Uterus (tissue), 2 donors: ENCODE measurements at regions not wholly inside any gene's neighbourhood (a gene's known extent, or its start where the extent isn't known, plus 50 kb on each side); places are given as distances from the start of the nearest gene placed in this dataset.

Experiments used
- POLR2A ChIP-seq, 2 donors: fragments of 450-650 bp; IDR thresholded peaks; one replicate each; pipeline ENCODE4 v1.6.1; 2016; ENCODE audit warnings: antibody characterized with exemption in 2 of 2, mild to moderate bottlenecking in 1 of 2, moderate library complexity in 1 of 2
- TF ChIP-seq, protein P1 (sequence below), 4 experiments: fragments of 200-600 bp in 2 of 4; fragments of 450-650 bp in 2 of 4; sonication (generic) in 2 of 4; IDR thresholded peaks; one replicate each; pipeline ENCODE4 v1.5.1; 2016 to 2019; ENCODE audit warnings: antibody characterized with exemption in 4 of 4, mild to moderate bottlenecking in 2 of 4, moderate library complexity in 1 of 4

DNA sequence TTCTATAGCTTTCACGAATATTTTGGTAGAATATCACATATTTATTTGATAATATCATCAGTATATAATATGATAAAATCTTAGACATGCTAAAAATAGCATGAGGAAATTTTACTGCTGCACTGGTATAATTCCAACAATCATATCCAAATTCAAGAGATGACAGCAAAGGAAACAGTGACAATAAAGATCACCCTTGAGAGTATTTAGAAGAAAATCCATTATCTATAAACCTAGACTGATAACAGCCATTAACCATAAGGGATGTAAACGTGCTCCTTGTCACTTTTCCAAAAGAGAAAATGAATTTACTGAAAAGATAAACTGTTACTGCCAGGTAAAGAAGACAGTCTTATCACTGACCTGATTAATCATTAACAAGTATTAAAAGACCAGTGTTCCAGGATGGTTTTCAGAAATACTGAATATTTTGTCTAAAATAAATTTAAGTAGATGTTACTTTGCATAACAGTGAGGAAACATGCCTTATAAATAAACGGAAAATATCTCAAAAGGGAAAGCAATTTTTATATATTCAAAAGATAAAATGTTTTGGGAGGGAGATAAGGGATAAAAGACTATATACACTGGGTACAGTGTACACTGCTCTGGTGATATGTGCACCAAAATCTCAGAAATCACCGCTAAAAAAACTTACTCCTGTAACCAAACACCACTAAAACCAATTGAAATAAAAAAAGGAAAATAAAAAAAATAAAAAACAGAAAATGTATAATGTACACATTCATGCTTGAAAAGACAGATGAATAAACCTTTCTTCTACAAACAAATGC, 1704.7 kb downstream of the HACE1 start:
- TF ChIP-seq, protein P1, sequence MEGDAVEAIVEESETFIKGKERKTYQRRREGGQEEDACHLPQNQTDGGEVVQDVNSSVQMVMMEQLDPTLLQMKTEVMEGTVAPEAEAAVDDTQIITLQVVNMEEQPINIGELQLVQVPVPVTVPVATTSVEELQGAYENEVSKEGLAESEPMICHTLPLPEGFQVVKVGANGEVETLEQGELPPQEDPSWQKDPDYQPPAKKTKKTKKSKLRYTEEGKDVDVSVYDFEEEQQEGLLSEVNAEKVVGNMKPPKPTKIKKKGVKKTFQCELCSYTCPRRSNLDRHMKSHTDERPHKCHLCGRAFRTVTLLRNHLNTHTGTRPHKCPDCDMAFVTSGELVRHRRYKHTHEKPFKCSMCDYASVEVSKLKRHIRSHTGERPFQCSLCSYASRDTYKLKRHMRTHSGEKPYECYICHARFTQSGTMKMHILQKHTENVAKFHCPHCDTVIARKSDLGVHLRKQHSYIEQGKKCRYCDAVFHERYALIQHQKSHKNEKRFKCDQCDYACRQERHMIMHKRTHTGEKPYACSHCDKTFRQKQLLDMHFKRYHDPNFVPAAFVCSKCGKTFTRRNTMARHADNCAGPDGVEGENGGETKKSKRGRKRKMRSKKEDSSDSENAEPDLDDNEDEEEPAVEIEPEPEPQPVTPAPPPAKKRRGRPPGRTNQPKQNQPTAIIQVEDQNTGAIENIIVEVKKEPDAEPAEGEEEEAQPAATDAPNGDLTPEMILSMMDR (IDR thresholded peaks at IDR 0.05) = no peak
- TF ChIP-seq POLR2A (IDR thresholded peaks at IDR 0.05) = no peak
